T-helper 1 cell treated with Interleukin-12 subunit alpha and Interleukin-12 subunit beta and Interleukin-4 antibody, amounts not matched to agents 30 ng/mL and 1 ng/mL, for 36 hours (primary cell): ENCODE measurements at regions not wholly inside any gene's neighbourhood (a gene's known extent, or its start where the extent isn't known, plus 50 kb on each side); places are given as distances from the start of the nearest gene placed in this dataset.

Source experiments
- intact Hi-C: fragments of 100-400 bp; cut with micrococcal nuclease; formaldehyde crosslinking; loops from one replicate; pipeline ENCODE4 v1.15.1; 2024

GRCh38 chr6:137687818-137688217 lies 179.2 kb upstream of the TNFAIP3 start:
- intact Hi-C loops = no loop called here

- intact Hi-C loops = no loop called here
Measured at GRCh38 chr6:137688230-137688971, 178.7 kb upstream of the TNFAIP3 start.

GRCh38 chr6:137689377-137689776 lies 177.7 kb upstream of the TNFAIP3 start:
- intact Hi-C loops = no loop called here

GRCh38 chr6:137690034-137690433 lies 177.0 kb upstream of the TNFAIP3 start:
- intact Hi-C loops = no loop called here

GRCh38 chr6:137690721-137691120 lies 176.3 kb upstream of the TNFAIP3 start:
- intact Hi-C loops = no loop called here

- intact Hi-C loops = no loop called here
Measured at GRCh38 chr6:137692308-137692707, 174.8 kb upstream of the TNFAIP3 start.

- intact Hi-C loops = no loop called here
Measured at GRCh38 chr6:137692806-137693205, 174.3 kb upstream of the TNFAIP3 start.

GRCh38 chr6:137693711-137694110 lies 173.3 kb upstream of the TNFAIP3 start:
- intact Hi-C loops = no loop called here

- intact Hi-C loops = no loop called here
Measured at GRCh38 chr6:137696765-137697164, 170.3 kb upstream of the TNFAIP3 start.

GRCh38 chr6:137697267-137697938 lies 169.7 kb upstream of the TNFAIP3 start:
- intact Hi-C loops = no loop called here

GRCh38 chr6:137698636-137699030 lies 168.4 kb upstream of the TNFAIP3 start:
- intact Hi-C loops = loop anchor here (1.0 to 2.0 kb wide), 4 partner anchors 9 to 32 kb away; no protein-coding TSS in a partner anchor

- intact Hi-C loops = loop anchor here (1.0 to 2.0 kb wide), 4 partner anchors 8 to 33 kb away; no protein-coding TSS in a partner anchor
Measured at GRCh38 chr6:137699031-137699683, 167.9 kb upstream of the TNFAIP3 start.

- intact Hi-C loops = no loop called here
Measured at GRCh38 chr6:137700161-137700560, 166.9 kb upstream of the TNFAIP3 start.

GRCh38 chr6:137700751-137701477 lies 166.1 kb upstream of the TNFAIP3 start:
- intact Hi-C loops = no loop called here

GRCh38 chr6:137701942-137702341 lies 165.1 kb upstream of the TNFAIP3 start:
- intact Hi-C loops = no loop called here

- intact Hi-C loops = no loop called here
Measured at GRCh38 chr6:137702791-137703424, 164.2 kb upstream of the TNFAIP3 start.

GRCh38 chr6:137704802-137705159 lies 162.3 kb upstream of the TNFAIP3 start:
- intact Hi-C loops = loop anchor here (1.0 to 5.0 kb wide), 5 partner anchors 241 to 698 kb away; partner anchors contain the start of gene HEBP2

GRCh38 chr6:137705160-137706082 lies 161.6 kb upstream of the TNFAIP3 start:
- intact Hi-C loops = loop anchor here (1.0 to 5.0 kb wide), 6 partner anchors 29 to 697 kb away; partner anchors contain the start of gene HEBP2

- intact Hi-C loops = loop anchor here (2.0 to 5.0 kb wide), 2 partner anchors 29 to 696 kb away; partner anchors contain the start of gene HEBP2
Measured at GRCh38 chr6:137706083-137706750, 160.8 kb upstream of the TNFAIP3 start.
